Limb (tissue), 2 donors: ENCODE measurements at regions not wholly inside any gene's neighbourhood (a gene's known extent, or its start where the extent isn't known, plus 50 kb on each side); places are given as distances from the start of the nearest gene placed in this dataset.

ENCODE experiments used
- DNase-seq, 2 donors: peaks; one replicate each; pipeline ENCODE4 v3.0.0-alpha.2; 2016; ENCODE audit errors: extremely low spot score in 2 of 2

GRCh38 chr14:84807673-84808072, 722.3 kb upstream of the FLRT2 start:
- no peak for DNase-seq

- DNase-seq: no peak
Measured at GRCh38 chr14:84809158-84809557, 720.8 kb upstream of the FLRT2 start.

DNA sequence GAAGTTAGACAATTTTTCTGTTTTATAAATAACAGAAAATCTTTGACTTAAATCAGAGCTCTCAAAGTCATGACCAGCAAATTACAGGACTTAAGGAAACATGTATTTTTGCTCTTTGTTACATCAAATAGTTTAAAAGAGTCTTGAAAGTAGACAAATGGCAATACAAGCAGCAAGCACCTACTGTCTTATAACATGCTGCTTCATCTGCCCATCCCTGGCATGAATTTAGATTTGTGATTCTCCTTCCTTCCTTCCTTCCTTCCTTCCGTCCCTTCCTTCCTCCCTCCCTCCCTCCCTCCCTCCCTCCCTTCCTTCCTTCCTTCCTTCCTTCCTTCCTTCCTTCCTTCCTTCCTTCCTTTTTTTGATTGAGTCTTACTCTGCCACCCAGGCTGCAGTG, 715.6 kb upstream of the FLRT2 start:
- no peak for DNase-seq

GRCh38 chr14:84819528-84819927, 710.4 kb upstream of the FLRT2 start:
- no peak for DNase-seq

GRCh38 chr14:84825481-84826251, 704.3 kb upstream of the FLRT2 start:
- DNase-seq: no peak

- DNase-seq: no peak
Measured at GRCh38 chr14:84826294-84826693, 703.6 kb upstream of the FLRT2 start.

DNA sequence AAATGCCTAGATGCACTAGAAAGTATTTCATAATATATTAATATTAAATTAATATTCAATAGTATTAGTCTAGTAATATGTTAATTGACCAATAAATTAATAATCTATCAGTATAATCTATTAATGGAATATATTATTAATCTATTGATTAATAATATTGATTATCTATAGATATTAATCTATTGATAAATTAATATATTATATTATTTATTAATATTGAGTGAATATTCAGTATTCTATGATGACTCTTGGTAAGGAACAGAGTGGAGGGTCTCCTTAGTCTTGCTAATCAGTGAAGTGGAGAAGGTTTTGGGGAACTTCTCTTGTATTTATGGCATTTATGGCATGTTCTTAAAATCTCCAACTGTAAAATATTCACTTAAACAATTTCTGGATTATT, 679.3 kb upstream of the FLRT2 start:
- no peak for DNase-seq

DNA sequence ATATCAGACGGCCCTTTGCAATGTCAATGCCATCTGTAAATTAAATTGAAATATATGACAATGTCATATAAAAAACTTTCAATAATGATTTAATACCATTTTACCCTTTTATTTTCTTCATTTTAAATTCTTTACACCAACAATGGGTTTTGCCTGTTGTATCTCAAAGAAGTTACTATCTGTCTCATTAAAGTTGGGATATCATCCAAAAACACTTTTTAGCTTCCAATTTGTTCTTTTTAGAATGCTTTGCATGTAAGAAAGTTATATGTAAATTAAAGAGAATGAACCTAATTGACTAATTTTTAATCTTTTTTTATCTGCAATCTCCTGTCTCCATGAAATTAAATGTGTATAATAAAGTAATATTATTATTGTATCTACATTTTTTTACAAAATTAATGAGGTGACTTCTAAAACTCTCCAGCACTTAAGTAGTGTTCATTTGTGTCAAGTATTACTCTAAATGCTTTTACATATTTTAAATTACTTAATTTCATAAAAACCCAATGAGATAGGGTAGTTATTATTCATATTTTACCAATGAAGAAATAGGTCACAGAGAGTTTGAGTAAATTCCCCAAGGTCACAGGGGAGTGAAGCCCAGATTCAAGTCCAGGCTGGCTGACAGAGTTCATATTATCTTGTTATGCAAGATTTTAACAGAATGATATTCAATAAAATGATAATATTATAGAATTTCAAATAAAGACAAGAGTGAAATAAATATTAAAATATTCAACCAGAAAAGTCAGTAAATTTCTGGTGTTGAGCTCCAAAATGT, 673.0 kb upstream of the FLRT2 start:
- no peak for DNase-seq

GRCh38 chr14:84857571-84857970, 672.4 kb upstream of the FLRT2 start:
- no peak for DNase-seq

DNA sequence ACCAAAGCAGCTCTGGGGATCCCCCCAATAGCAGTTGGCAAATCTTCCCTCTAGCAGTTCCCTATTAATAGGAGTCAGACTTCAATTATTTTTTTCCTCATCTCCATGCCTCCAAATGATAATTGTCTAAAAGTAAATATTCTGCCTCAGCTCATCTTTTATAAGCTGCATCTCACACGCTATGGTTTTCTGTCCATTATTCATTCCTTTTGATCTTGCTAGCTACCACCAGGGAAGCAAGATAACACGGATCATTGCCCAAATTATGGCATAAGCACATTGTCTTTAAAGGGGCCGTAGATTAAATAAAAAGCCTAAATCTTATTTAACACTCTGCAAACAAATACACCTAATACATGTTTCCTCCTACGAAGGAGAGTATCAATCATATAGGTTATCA, 670.8 kb upstream of the FLRT2 start:
- DNase-seq: no peak

GRCh38 chr14:84864548-84865271, 665.2 kb upstream of the FLRT2 start:
- no peak for DNase-seq

GRCh38 chr14:84871734-84872133, 658.2 kb upstream of the FLRT2 start:
- no peak for DNase-seq

- DNase-seq: no peak
Measured at GRCh38 chr14:84874436-84874835, 655.5 kb upstream of the FLRT2 start.

- DNase-seq: no peak
Measured at GRCh38 chr14:84877061-84877460, 652.9 kb upstream of the FLRT2 start.

- no peak for DNase-seq
Measured at GRCh38 chr14:84882830-84883229, 647.1 kb upstream of the FLRT2 start.

DNA sequence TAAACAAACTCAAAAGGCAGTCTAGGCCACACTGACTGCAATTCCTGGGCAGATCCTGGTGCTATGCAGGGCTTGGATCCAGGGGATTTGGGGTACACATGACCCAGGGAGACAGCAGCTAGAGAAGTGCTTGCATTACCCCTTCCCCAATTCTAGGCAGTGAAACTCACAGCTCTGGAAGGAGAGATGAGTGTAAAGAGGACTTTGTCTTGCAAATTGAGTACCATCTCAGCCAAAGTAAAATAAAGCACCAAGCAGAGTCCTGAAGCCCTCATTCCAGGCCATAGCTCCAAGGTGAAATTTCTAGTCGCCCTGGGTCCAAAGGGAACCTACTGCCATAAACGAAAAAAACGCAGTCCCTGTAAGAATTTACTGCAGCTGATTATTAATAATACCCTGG, 644.9 kb upstream of the FLRT2 start:
- no peak for DNase-seq

DNA sequence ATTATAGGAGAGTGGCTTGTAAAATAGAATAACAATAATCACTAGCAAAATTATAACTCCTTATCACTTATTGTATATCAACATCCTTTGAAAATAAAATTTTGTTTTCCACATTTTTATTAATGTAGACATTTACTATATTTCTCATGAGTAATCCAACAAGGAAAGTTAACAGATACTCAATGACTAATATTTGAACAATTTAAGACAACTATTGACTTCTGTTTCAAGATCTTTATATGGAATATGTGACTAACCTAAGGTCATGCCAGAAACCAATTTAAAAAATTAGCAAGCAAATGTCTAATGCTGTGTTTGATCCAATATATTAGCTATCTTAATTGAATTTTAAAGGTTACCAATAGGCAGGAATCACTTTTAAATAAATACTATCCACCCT, 638.5 kb upstream of the FLRT2 start:
- no peak for DNase-seq

- no peak for DNase-seq
Measured at GRCh38 chr14:84894254-84894653, 635.7 kb upstream of the FLRT2 start.

DNA sequence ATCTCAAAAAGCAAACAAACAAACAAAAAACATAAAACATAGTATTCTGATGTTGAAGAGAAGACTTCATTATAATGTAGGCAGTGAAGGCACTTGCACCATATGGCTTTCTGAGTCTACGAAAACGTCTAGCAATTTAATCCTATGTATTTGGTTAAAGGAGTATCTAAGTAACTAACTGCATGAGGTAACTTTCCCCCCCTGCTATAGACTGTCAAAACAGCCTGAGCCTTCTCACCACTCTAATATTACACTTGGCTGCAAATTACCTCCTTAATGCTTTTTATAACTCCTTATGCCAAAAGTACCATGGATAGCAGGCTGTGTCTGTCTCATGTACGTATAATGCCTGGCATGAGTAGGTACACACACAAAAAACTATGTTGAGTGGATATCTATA, 607.6 kb upstream of the FLRT2 start:
- DNase-seq: no peak

GRCh38 chr14:84926656-84927055, 603.3 kb upstream of the FLRT2 start:
- DNase-seq: no peak

- peak in 1 of 2 donors; percentile 35 for DNase-seq
Measured at GRCh38 chr14:84927096-84927827, 602.7 kb upstream of the FLRT2 start.

DNA sequence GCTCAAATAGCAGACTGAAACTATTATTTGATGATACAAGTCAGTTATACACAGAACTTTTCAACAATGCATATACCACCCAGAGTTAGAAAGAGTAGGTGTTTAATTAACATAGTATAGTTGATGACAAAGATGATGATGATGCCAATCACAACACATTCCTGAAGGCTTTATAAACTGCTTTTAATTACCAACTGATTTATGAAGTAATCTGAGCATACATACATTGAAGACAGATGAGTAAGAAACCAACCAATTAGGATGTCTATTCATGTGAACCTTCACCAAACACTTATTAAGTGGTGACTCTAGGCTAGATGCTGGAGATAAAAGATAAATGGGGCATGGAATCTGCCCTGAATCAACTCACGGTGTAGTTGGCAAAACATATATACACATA, 600.9 kb upstream of the FLRT2 start:
- no peak for DNase-seq
